A673 (cell line): ENCODE measurements at regions not wholly inside any gene's neighbourhood (a gene's known extent, or its start where the extent isn't known, plus 50 kb on each side); places are given as distances from the start of the nearest gene placed in this dataset.

ENCODE experiments used
- CTCF ChIP-seq: fragments of 300-800, 200-600 bp; sonication (generic); conservative IDR thresholded peaks from 2 replicates; pipeline ENCODE4 v1.5.1; 2017; ENCODE audit warnings: low read depth, mild to moderate bottlenecking, antibody characterized with exemption, low read length, moderate library complexity, mixed read lengths
- EZH2 ChIP-seq: fragments of 200-600 bp; sonication (generic); IDR thresholded peaks from 2 replicates; pipeline ENCODE4 v1.6.1; 2017; ENCODE audit warnings: borderline replicate concordance, low read depth, mild to moderate bottlenecking, mixed read lengths, antibody characterized with exemption, low read length; ENCODE audit not compliant: poor library complexity, severe bottlenecking

GRCh38 chr17:55582897-55583296 is 71.6 kb upstream of the SMIM36 start:
- TF ChIP-seq CTCF (no peak), EZH2 (no peak)
